T-cell (primary cell): ENCODE measurements at regions not wholly inside any gene's neighbourhood (a gene's known extent, or its start where the extent isn't known, plus 50 kb on each side); places are given as distances from the start of the nearest gene placed in this dataset.

Experiments used
- ATAC-seq, 4 experiments: fragments of 200-7000 bp in 3 of 4; fragments of 150-1000 bp in 1 of 4; cut with Tn5 transposase; replicated peaks in 1 of 4; 1 replicate in 3 of 4; 2 replicates in 1 of 4; pipeline ENCODE4 v1.10.0; 2021; ENCODE audit warnings: moderate library complexity in 3 of 4, mild to moderate bottlenecking in 2 of 4, moderate number of reproducible peaks in 1 of 4
- CTCF ChIA-PET, 2 donors: fragments of 300-600 bp; sonication (Branson Sonifier 250); formaldehyde crosslinking; loops; one replicate each; lab custom pipeline; 2022; ENCODE audit warnings: antibody characterized with exemption in 2 of 2; lab: Charles Lee
- POLR2A ChIA-PET, 2 donors: fragments of 300-600 bp; sonication (Branson Sonifier 250); formaldehyde crosslinking; loops; one replicate each; lab custom pipeline; 2022; ENCODE audit warnings: antibody characterized with exemption in 2 of 2; lab: Charles Lee
- DNase-seq, 35 experiments: peaks; one replicate each; pipeline versions ENCODE4 v3.0.0 to v3.0.0-alpha.2; 2013 to 2023
- H3K27ac ChIP-seq: one replicate; pipeline ENCODE4 v1.5.1; 2013; ENCODE audit warnings: low read length
- H3K27me3 ChIP-seq, 2 experiments: replicated peaks in 1 of 2; 1 replicate in 1 of 2; 2 replicates in 1 of 2; pipeline versions ENCODE4 v1.6.1 to v1.7.0; 2013; ENCODE audit warnings: low read length in 1 of 2, mixed read lengths in 1 of 2; ENCODE audit not compliant: control insufficient read depth in 2 of 2, insufficient read depth in 2 of 2; ENCODE audit errors: extremely low read depth in 1 of 2
- H3K36me3 ChIP-seq, 2 donors: 1 replicate in 1 of 2; 2 replicates in 1 of 2; pipeline versions ENCODE4 v1.6.1 to v1.7.0; 2013; ENCODE audit warnings: low read length in 1 of 2; ENCODE audit not compliant: control insufficient read depth in 2 of 2, insufficient read depth in 1 of 2; ENCODE audit errors: extremely low read depth in 1 of 2
- H3K4me1 ChIP-seq, 2 experiments: 1 replicate in 1 of 2; 2 replicates in 1 of 2; pipeline versions ENCODE4 v1.6.1 to v1.7.0; 2013; ENCODE audit warnings: low read length in 2 of 2, mixed read lengths in 1 of 2; ENCODE audit not compliant: insufficient read depth in 2 of 2, control insufficient read depth in 1 of 2; ENCODE audit errors: extremely low read depth in 1 of 2
- H3K4me3 ChIP-seq, 2 donors: 1 replicate in 1 of 2; 2 replicates in 1 of 2; pipeline versions ENCODE4 v1.5.1 to v1.7.0; 2013; ENCODE audit warnings: mild to moderate bottlenecking in 2 of 2, low read length in 1 of 2, moderate library complexity in 1 of 2; ENCODE audit not compliant: control insufficient read depth in 1 of 2; ENCODE audit errors: extremely low read depth in 1 of 2
- H3K9me3 ChIP-seq: 2 replicates; pipeline ENCODE4 v1.7.0; 2013
- H3K27ac Mint-ChIP-seq, 2 donors: one replicate each; pipeline ENCODE4 v1.8.0; 2020 to 2021; ENCODE audit warnings: mild to moderate bottlenecking in 2 of 2, mixed read lengths in 2 of 2
- H3K27me3 Mint-ChIP-seq, 2 donors: one replicate each; pipeline ENCODE4 v1.8.0; 2021 to 2022; ENCODE audit warnings: mixed read lengths in 2 of 2
- H3K36me3 Mint-ChIP-seq: one replicate; pipeline ENCODE4 v1.8.0; 2021; ENCODE audit warnings: mixed read lengths
- H3K4me1 Mint-ChIP-seq, 3 donors: one replicate each; pipeline ENCODE4 v1.8.0; 2020 to 2022; ENCODE audit warnings: mixed read lengths in 3 of 3, mild to moderate bottlenecking in 1 of 3
- H3K4me3 Mint-ChIP-seq, 3 donors: one replicate each; pipeline ENCODE4 v1.8.0; 2020 to 2022; ENCODE audit warnings: mild to moderate bottlenecking in 3 of 3, mixed read lengths in 3 of 3, moderate library complexity in 3 of 3
- H3K9me3 Mint-ChIP-seq, 3 donors: one replicate each; pipeline ENCODE4 v1.8.0; 2020 to 2022; ENCODE audit warnings: mixed read lengths in 3 of 3
- WGBS: methylation state at CpG from one replicate; pipeline ENCODE4 v1.1.5; 2013; ENCODE audit warnings: missing lambda C conversion rate; ENCODE audit not compliant: insufficient coverage; 5-methylcytosine and 5-hydroxymethylcytosine counted together

GRCh38 chr16:54867302-54867832 lies 63.3 kb upstream of the IRX5 start:
- no peaks in the 10 kb centered on the region for H3K36me3 Mint-ChIP-seq
- no peak overlapping the region for H3K27ac Mint-ChIP-seq
- H3K4me3 Mint-ChIP-seq = no peak overlapping the region
- H3K4me3 ChIP-seq = no peak overlapping the region
- no peak for DNase-seq
- H3K36me3 ChIP-seq = no peaks in the 10 kb centered on the region
- H3K4me1 ChIP-seq = no peaks in the 10 kb centered on the region
- ChIA-PET POLR2A (no interaction called here), CTCF (interaction anchor here in 1 of 2 donors (0.5 kb wide), 1 partner anchor 184 kb away, joined by 8 read pairs; no protein-coding TSS in a partner anchor)
- H3K4me1 Mint-ChIP-seq = no peaks in the 10 kb centered on the region
- no peaks in the 10 kb centered on the region for H3K27me3 ChIP-seq
- H3K9me3 Mint-ChIP-seq = peaks cover 0 to 8% (median 8%) of the 10 kb centered on the region in 3 donors
- no peaks in the 10 kb centered on the region for H3K9me3 ChIP-seq
- 92% methylated on average over 2 of the region's 4 CpGs for WGBS
- no peak overlapping the region for H3K27ac ChIP-seq
- peaks cover 2 to 4% of the 10 kb centered on the region in 2 donors for H3K27me3 Mint-ChIP-seq
- ATAC-seq = no peak

- no peaks in the 10 kb centered on the region for H3K4me1 ChIP-seq
- no peak overlapping the region for H3K27ac ChIP-seq
- POLR2A ChIA-PET = no interaction called here
- Mint-ChIP-seq H3K27ac (no peak overlapping the region), H3K4me3 (no peak overlapping the region), H3K4me1 (no peaks in the 10 kb centered on the region), H3K36me3 (no peaks in the 10 kb centered on the region), H3K27me3 (peaks cover 0 to 5% of the 10 kb centered on the region in 2 donors), H3K9me3 (peaks cover 0 to 4% (median 3%) of the 10 kb centered on the region in 3 donors)
- H3K27me3 ChIP-seq = no peaks in the 10 kb centered on the region
- ATAC-seq (no peak), DNase-seq (no peak)
- WGBS = 100% methylated on average over 1 of the region's 9 CpGs
- no peak overlapping the region for H3K4me3 ChIP-seq
- H3K9me3 ChIP-seq = no peaks in the 10 kb centered on the region
- CTCF ChIA-PET = no interaction called here
- no peaks in the 10 kb centered on the region for H3K36me3 ChIP-seq
Measured at GRCh38 chr16:54862529-54862928, 68.1 kb upstream of the IRX5 start.

- no peaks in the 10 kb centered on the region for H3K4me1 Mint-ChIP-seq
- no peaks in the 10 kb centered on the region for H3K27me3 ChIP-seq
- CTCF ChIA-PET = no interaction called here
- 100% methylated on average over 1 of the region's 2 CpGs for WGBS
- H3K27ac ChIP-seq = no peak overlapping the region
- peaks cover 10 to 15% (median 12%) of the 10 kb centered on the region in 3 donors for H3K9me3 Mint-ChIP-seq
- DNase-seq = no peak
- H3K9me3 ChIP-seq = no peaks in the 10 kb centered on the region
- no peaks in the 10 kb centered on the region for H3K4me1 ChIP-seq
- peaks cover 0 to 15% of the 10 kb centered on the region in 2 donors for H3K27me3 Mint-ChIP-seq
- no peaks in the 10 kb centered on the region for H3K36me3 ChIP-seq
- ATAC-seq = no peak
- POLR2A ChIA-PET = no interaction called here
- no peaks in the 10 kb centered on the region for H3K36me3 Mint-ChIP-seq
- no peak overlapping the region for H3K4me3 ChIP-seq
- H3K4me3 Mint-ChIP-seq = no peak overlapping the region
- H3K27ac Mint-ChIP-seq = no peak overlapping the region
Measured at GRCh38 chr16:54856871-54857270, 73.8 kb upstream of the IRX5 start.

GRCh38 chr16:54847609-54848008 lies 83.1 kb upstream of the IRX5 start:
- POLR2A ChIA-PET = no interaction called here
- no peak overlapping the region for H3K4me3 Mint-ChIP-seq
- H3K36me3 ChIP-seq = no peaks in the 10 kb centered on the region
- no peaks in the 10 kb centered on the region for H3K4me1 ChIP-seq
- H3K27ac ChIP-seq = no peak overlapping the region
- no peak overlapping the region for H3K4me3 ChIP-seq
- H3K27me3 Mint-ChIP-seq = peaks cover 0 to 14% of the 10 kb centered on the region in 2 donors
- H3K4me1 Mint-ChIP-seq = no peaks in the 10 kb centered on the region
- no peak overlapping the region for H3K27ac Mint-ChIP-seq
- no CpG with 5 or more reads among the region's 2 CpGs for WGBS
- H3K36me3 Mint-ChIP-seq = no peaks in the 10 kb centered on the region
- CTCF ChIA-PET = no interaction called here
- ATAC-seq = no peak
- no peaks in the 10 kb centered on the region for H3K27me3 ChIP-seq
- no peak for DNase-seq
- peaks cover 2% of the 10 kb centered on the region for H3K9me3 ChIP-seq
- H3K9me3 Mint-ChIP-seq = peaks cover 8 to 13% (median 10%) of the 10 kb centered on the region in 3 donors

- Mint-ChIP-seq H3K9me3 (peaks cover 8 to 14% (median 11%) of the 10 kb centered on the region in 3 donors), H3K4me3 (no peak overlapping the region), H3K27ac (no peak overlapping the region), H3K36me3 (no peaks in the 10 kb centered on the region), H3K27me3 (peaks cover 0 to 13% of the 10 kb centered on the region in 2 donors), H3K4me1 (no peaks in the 10 kb centered on the region)
- DNase-seq (no peak), ATAC-seq (no peak)
- ChIA-PET POLR2A (no interaction called here), CTCF (no interaction called here)
- Histone ChIP-seq H3K36me3 (no peaks in the 10 kb centered on the region), H3K4me3 (no peak overlapping the region), H3K9me3 (peaks cover 2% of the 10 kb centered on the region), H3K4me1 (no peaks in the 10 kb centered on the region), H3K27ac (no peak overlapping the region), H3K27me3 (no peaks in the 10 kb centered on the region)
- 100% methylated on average over 4 of the region's 5 CpGs for WGBS
Measured at GRCh38 chr16:54847207-54847606, 83.5 kb upstream of the IRX5 start.

GRCh38 chr16:54846766-54847165 lies 83.9 kb upstream of the IRX5 start:
- ATAC-seq = no peak
- Mint-ChIP-seq H3K4me3 (no peak overlapping the region), H3K27me3 (peaks cover 0 to 10% of the 10 kb centered on the region in 2 donors), H3K27ac (no peak overlapping the region), H3K9me3 (peaks cover 8 to 15% (median 14%) of the 10 kb centered on the region in 3 donors), H3K4me1 (no peaks in the 10 kb centered on the region), H3K36me3 (no peaks in the 10 kb centered on the region)
- H3K27me3 ChIP-seq = no peaks in the 10 kb centered on the region
- H3K27ac ChIP-seq = no peak overlapping the region
- no peak overlapping the region for H3K4me3 ChIP-seq
- peaks cover 2% of the 10 kb centered on the region for H3K9me3 ChIP-seq
- ChIA-PET POLR2A (no interaction called here), CTCF (no interaction called here)
- WGBS = 68% methylated on average over 4 of the region's 4 CpGs
- no peak for DNase-seq
- H3K4me1 ChIP-seq = no peaks in the 10 kb centered on the region
- H3K36me3 ChIP-seq = no peaks in the 10 kb centered on the region

GRCh38 chr16:54843424-54843750 lies 87.3 kb upstream of the IRX5 start:
- Mint-ChIP-seq H3K27me3 (peaks cover 0 to 3% of the 10 kb centered on the region in 2 donors), H3K4me1 (no peaks in the 10 kb centered on the region), H3K27ac (no peak overlapping the region), H3K36me3 (no peaks in the 10 kb centered on the region), H3K9me3 (peaks cover 8 to 19% (median 14%) of the 10 kb centered on the region in 3 donors), H3K4me3 (no peak overlapping the region)
- Histone ChIP-seq H3K27me3 (no peaks in the 10 kb centered on the region), H3K27ac (no peak overlapping the region), H3K4me1 (no peaks in the 10 kb centered on the region), H3K36me3 (no peaks in the 10 kb centered on the region), H3K4me3 (no peak overlapping the region), H3K9me3 (peaks cover 2% of the 10 kb centered on the region)
- DNase-seq (no peak), ATAC-seq (no peak)
- ChIA-PET POLR2A (interaction anchor here in 1 of 2 donors (0.6 kb wide), 1 partner anchor 74 kb away, joined by 3 read pairs; no protein-coding TSS in a partner anchor), CTCF (no interaction called here)
- no CpG with 5 or more reads among the region's 1 CpG for WGBS
